HG02610 (cell line): ENCODE measurements at regions not wholly inside any gene's neighbourhood (a gene's known extent, or its start where the extent isn't known, plus 50 kb on each side); places are given as distances from the start of the nearest gene placed in this dataset.

Source experiments
- ATAC-seq: cut with Tn5 transposase; IDR thresholded peaks from one replicate; pipeline ENCODE4 v1.9.1; 2021; ENCODE audit warnings: mild to moderate bottlenecking, moderate library complexity; ENCODE audit not compliant: unreplicated experiment

- no peak for ATAC-seq
Measured at GRCh38 chr4:19372390-19372789, 879.3 kb upstream of the SLIT2 start.

- no peak for ATAC-seq
Measured at GRCh38 chr4:19368800-19369199, 882.9 kb upstream of the SLIT2 start.

- ATAC-seq = no peak
Measured at GRCh38 chr4:19366916-19367315, 884.8 kb upstream of the SLIT2 start.

GRCh38 chr4:19358015-19358414 lies 893.7 kb upstream of the SLIT2 start:
- no peak for ATAC-seq

GRCh38 chr4:19349416-19349815 lies 902.3 kb upstream of the SLIT2 start:
- ATAC-seq = no peak

- no peak for ATAC-seq
Measured at GRCh38 chr4:19348746-19349145, 903.0 kb upstream of the SLIT2 start.

GRCh38 chr4:19346636-19347035 lies 905.1 kb upstream of the SLIT2 start:
- ATAC-seq = no peak

GRCh38 chr4:19329631-19330030 lies 922.1 kb upstream of the SLIT2 start:
- no peak for ATAC-seq

- ATAC-seq = no peak
Measured at GRCh38 chr4:19329077-19329476, 922.6 kb upstream of the SLIT2 start.

GRCh38 chr4:19327364-19327763 lies 924.3 kb upstream of the SLIT2 start:
- ATAC-seq = no peak

- ATAC-seq = no peak
Measured at GRCh38 chr4:19324184-19324583, 927.5 kb upstream of the SLIT2 start.

- ATAC-seq = no peak
Measured at GRCh38 chr4:19319607-19320006, 932.1 kb upstream of the SLIT2 start.

GRCh38 chr4:19317377-19317776 lies 934.3 kb upstream of the SLIT2 start:
- ATAC-seq = no peak

GRCh38 chr4:19314116-19314515 lies 937.6 kb upstream of the SLIT2 start:
- no peak for ATAC-seq

- ATAC-seq = no peak
Measured at GRCh38 chr4:19309378-19309777, 942.3 kb upstream of the SLIT2 start.

- ATAC-seq = no peak
Measured at GRCh38 chr4:19304028-19304427, 947.7 kb upstream of the SLIT2 start.

- ATAC-seq = no peak
Measured at GRCh38 chr4:19301527-19301926, 950.2 kb upstream of the SLIT2 start.

GRCh38 chr4:19300213-19300612 lies 951.5 kb upstream of the SLIT2 start:
- ATAC-seq = no peak

GRCh38 chr4:19298998-19299397 lies 952.7 kb upstream of the SLIT2 start:
- no peak for ATAC-seq

- ATAC-seq = no peak
Measured at GRCh38 chr4:19293781-19294180, 957.9 kb upstream of the SLIT2 start.

GRCh38 chr4:19293080-19293479 lies 958.6 kb upstream of the SLIT2 start:
- ATAC-seq = no peak

- no peak for ATAC-seq
Measured at GRCh38 chr4:19286924-19287323, 964.8 kb upstream of the SLIT2 start.

GRCh38 chr4:19285146-19285545 lies 966.6 kb upstream of the SLIT2 start:
- no peak for ATAC-seq

- no peak for ATAC-seq
Measured at GRCh38 chr4:19278665-19279064, 973.0 kb upstream of the SLIT2 start.
